ENCODE measurements at regions not wholly inside any gene's neighbourhood (a gene's known extent, or its start where the extent isn't known, plus 50 kb on each side); places are given as distances from the start of the nearest gene placed in this dataset.

DNA sequence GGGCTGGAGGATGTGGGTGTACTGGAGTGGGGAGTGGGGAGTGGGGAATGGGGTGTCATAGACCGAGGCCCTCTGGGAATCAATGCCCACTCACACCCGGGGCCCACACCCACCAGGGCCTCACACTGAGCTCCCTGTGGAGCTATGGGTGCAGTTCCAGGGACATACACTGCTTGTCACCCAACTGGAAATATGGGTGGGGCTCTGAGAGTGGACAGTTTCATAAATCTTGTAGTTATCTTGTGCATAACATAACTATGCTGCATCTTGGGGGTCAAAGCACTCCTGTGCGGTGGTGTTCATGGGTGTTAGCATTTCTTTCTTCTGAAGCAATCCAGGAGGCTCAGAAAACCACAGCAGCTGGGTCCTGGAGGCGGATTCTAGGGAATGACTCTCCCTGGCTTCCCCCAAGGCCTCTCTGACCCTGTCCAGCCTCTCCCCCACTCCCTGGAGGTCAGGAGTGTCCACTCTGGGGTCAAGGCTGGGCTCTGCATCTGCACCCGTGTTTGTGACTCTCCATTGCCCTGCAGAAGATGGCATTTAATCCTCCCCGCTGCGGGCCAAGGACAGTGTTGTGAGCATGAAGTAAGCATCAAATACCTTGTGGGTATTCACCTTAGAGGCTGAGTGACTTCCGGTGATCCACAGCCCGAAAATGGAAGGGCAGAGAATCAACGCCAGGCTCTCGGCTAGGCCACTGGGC lies 172.5 kb downstream of the CTTN start:
- DNase-seq (ENCODE audit: low read depth in 2 of 2), result no peak

DNA sequence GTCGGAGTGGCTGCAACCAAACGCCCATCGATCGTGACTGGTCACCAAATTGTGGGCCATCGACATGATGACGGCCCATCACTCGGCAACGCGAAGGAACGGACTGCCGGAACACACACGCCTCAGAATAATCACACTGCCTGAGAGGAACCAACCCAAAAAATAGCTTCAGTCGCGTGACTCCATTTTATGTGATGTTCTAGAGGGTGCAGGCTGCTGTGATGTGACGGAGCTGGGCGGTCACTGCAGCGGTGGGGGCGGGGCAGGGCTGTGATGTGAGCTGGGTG lies 174.6 kb downstream of the CTTN start:
- no peak for DNase-seq (ENCODE audit: low read depth in 2 of 2)

DNA sequence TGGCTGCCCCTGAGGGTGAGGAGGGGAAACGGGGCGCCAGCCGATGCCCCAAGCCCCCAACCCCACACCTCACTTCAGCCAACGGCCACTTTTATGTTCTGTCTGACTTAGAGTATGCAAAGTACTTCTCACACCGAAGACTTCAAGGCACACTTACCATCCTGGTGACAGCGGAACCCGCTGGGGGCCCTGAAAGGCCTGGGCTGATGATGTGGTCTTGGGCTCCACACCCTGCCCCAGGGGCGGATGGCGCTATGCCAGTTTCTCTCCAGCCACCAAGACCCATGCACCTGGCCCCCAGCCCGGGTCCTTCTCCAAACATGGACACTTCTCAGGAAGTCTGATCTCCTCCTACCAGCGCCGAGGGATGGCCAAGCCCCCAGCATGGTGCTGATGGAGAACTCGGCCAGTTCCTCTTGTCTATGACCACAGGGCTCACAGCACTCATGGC lies 175.4 kb downstream of the CTTN start:
- no peak for DNase-seq (ENCODE audit: low read depth in 2 of 2)

DNA sequence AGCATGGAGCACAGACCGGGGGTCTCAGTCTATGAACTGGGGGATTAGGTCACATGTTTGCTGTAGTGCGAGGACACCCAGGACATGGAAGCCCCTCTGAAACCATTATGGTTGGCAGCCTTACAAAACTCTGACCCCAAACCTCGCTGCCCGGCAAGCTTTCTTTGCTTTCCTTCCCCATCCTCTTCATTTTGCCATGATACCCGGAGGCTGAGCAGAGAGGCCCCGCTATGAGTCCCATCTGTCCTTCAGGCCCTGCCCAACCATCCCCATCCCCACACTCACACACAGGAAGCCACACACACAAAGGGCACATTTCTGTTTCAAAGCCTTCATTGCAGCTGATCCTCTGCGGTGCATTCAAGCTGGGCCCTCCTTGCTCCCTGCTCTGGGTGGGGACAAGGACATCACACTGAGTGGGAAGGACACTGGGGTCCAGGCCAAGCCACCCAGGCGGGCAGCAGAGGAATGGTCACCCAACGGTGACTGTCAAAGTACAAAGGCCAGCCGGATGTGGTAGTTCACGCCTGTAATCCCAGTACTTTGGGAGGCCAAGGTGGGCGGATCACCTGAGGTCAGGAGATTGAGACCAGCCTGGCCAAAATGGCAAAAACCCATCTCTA lies 176.5 kb downstream of the CTTN start:
- no peak for DNase-seq (ENCODE audit: low read depth in 2 of 2)

DNA sequence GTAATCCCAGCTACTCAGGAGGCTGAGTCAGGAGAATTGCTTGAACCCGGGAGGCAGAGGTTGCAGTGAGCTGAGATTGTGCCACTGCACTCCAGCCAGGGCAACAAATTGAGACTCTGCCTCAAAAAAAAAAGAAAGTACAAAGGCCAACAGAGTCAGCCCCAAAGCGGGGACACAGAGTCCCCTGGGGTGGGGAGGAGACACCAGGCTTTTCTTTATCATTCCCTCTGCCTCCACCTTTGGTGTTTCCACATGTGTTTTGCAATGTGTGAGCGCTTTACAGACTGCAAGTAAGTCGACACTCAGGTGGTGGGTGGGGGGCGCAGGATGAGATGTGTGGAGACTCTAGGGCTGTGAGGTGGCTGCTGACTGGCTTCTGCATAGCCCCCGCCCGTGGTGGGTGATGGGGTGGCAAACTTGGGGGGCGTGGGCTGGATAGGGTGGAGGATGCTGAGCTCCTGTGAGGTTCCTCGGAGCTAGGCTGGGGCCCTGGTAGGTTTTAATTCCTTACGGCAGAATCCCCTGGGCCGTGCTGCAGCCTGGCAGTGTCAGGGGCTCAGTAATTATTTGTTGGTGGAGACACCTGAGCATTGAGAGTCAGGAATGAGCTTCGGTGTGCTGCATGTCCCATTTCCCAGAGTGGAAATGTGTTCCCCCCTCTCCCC lies 177.2 kb downstream of the CTTN start:
- no peak for DNase-seq (ENCODE audit: low read depth in 2 of 2)

DNA sequence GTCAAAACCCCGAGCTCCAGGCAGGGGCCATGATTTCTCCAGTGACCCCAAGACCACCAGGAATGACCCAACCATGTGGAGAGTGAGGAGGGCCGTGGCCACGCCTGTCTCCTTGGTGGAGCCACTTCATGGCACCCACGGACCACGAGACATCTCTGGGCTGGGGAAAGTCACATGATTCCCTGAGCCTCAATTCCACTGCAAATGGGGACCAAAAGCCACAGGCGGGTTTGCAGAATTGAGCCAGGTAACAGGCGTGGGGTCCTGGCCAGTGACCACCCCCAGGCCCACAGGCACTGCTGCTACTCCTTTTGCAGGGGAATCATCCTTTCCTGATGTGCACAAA lies 178.9 kb downstream of the CTTN start:
- DNase-seq (ENCODE audit: low read depth in 2 of 2), result no peak

DNA sequence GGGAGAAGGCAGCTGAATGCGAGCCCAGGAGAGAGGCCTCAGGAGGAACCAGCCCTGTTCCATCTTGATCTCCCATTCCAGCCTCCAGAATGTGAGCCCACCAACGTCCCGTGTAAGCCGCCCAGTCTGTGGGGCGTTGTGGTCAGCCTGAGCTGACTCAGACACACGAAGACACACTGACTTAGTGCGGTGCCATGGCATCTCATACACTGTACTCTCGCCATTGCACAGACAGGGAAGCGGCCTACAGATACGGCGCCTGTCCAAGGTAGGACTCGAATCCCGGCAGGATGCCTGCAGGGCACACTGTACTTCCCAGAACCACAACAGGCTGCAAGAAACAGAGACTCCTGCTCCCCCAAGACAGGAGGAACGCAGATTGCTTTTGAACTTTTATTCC lies 179.6 kb downstream of the CTTN start:
- DNase-seq (ENCODE audit: low read depth in 2 of 2), result no peak

DNA sequence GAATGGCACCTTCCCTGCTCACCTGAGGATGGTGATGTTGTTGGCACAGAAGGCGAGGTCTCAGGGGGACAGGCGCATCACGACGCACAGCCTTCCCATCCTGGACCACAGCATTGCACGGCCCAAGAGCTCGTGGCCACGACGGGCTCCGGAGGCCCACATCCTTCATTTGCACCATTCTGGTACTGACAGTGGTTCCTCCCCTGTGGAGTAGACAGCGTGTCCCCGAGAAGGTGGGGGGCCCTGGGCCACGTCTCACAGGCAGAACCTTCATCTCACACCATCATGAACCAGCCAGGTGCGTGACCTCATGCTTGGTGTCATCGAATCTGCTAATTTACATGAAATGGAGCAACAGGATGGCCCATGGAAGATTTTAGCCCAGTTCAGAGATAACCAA lies 180.0 kb downstream of the CTTN start:
- DNase-seq (ENCODE audit: low read depth in 2 of 2), result no peak

DNA sequence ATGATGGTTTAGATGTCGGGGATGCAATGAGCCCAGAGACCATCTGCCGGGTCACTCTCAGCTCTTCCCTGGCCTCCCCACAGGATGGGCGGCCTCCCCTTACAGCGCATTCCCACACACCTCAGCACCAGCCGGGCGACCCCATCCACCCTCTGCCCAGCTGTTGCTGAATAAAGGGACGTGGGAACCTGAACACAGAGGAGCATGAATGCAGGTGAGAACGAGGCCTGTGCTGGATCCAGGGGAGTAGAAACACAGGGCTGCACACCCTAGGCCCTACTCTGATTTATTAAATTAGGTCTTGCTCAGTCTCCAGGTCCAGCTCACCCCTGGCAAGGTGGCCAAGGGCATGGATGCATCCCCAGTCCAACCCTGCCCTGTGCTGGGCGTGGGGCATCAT lies 180.5 kb downstream of the CTTN start:
- no peak for DNase-seq (ENCODE audit: low read depth in 2 of 2)

DNA sequence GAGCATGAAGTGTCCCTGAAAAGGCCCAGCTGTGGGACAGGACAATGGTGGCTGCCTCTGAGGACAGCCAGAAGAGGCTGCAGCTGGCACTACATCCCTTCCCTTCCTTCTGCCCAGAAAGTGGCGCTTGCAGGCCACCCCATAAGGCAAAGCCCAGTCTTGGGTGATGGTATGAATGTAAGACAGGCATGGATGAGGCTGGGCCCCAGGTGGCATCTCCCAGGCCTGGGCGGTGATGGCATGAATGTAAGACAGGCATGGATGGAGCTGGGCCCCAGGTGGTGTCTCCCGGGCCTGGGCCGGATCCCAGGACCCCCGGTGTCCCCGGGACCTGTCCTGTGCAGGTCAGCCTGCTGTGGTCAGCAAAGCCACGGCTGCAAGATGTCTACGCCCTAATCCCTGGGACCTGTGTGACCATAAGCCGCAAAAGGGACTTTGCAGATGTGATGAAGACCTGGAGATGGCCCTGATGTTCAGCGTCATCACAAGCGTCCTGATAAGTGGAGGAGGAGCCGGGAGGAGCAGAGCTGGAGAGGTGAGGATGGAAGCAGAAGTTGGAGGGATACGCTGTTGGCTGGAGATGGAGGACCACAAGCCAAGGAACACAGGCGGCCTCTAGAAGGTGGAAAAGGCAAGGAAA lies 181.1 kb downstream of the CTTN start:
- DNase-seq (ENCODE audit: low read depth in 2 of 2), result no peak

DNA sequence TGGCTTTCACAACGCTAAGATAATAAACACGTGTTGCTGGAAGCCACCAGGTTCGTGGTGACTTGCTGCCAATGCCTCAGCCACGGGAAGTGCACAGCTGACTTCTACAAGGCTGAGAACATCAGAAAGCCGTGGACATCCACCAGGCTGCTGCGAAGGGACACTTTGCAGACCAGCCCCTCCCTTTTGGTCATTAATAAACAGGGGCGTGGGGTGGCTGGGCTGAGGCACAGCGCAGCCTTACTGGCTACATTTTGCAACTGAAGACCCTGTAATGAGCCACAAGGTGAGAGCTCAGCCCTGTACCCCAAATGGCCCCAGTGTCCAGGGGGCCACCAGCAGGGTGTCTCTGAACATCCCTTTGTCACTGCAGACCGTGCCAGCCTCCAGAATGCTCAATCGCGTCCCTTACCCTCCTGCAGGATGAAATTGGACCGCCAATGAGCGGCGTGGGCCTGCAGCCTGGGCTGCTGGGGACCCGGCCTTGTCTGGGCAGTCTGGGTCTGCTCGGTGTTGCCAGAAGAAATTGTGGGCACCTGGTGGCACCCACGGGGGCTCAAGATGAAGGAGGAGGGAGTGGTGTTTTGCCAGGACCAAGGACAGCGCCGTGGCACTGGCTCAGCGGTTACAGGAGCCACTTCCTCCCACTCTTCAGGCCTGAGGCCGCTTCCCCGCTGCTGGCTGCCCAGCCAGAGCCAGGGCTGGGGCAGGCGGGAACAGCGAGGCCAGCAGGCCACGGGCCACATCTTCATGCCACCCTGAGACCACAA lies 181.9 kb downstream of the CTTN start:
- DNase-seq (ENCODE audit: low read depth in 2 of 2), result no peak

DNA sequence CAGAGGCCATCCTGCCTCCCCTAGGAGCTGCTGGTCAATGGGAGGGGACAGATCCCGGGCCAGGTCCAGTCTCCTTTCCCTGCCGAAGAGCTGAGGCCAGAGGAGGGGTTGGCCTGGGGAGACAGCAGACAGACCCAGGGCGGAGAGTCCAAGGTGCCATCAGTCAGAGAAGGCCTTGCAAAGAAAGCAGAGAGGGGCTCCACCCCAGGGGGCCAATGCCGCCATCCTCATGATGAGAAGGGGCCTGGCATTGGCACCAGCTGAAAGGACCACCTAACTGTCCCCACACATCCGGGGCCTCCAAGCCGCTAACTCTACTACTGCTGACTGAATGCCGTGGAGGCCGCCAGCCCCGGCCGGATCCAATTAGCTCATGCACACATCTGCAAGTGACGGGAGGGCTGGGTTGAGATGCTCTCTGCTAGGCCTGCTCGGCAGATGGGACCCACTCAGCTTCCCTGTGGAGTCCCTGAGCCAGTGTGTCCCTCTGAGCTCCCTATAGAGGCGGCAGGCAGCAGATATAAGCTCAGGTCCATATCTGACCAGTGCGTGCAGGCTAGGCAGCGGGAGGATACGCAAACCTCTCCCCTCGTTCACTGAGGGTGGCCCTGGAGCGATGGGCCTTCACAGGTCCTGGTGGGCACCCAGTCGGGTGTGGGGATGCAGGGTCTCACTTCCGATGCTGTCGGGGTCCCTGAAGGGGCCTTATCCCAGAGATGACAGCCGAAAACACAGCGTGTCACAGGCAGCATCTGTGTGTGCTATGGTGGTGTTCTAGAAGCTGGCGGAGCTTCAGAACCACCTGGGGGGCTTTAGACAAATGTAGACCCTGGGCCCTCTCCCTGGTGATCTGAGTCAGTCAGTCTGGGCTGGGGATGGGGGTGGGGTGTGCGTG lies 183.9 kb downstream of the CTTN start:
- no peak for DNase-seq (ENCODE audit: low read depth in 2 of 2)

DNA sequence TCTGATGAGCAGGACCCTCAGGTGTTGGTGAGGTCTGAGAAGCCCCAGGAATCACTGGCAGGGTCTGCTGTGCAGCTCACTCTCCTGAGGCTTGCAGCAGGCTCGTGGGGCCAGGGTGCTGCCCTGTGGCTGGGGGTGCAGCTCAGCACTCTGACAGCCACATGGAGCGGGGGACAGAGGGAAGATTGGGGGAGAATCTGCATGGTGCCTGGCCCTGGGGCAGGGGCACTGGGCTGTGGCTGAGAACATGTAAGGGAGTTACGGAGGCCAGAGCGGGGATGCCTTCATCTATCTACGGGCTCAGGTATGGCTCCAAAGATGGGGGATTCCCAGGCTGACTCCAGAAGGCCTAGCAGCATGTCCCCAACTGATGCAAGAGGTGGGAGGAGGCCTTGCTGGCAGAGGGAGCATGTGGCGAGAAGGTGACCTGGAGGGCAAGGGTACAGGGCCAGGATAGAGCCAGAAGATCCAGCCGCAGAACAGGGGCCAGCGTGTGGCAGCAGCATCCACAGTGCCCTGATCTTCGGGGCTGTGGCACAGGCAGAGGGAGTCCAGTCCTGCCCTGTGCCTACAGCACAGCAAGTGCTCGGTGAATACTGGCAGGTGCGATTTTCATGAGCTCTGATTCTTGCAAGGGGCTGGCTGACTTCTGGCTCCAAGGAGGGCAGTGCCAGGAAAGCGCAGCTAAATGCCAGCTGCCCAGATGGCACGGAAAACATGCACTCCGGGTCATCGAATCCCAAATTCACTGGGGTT lies 184.7 kb downstream of the CTTN start:
- DNase-seq (ENCODE audit: low read depth in 2 of 2), result no peak

DNA sequence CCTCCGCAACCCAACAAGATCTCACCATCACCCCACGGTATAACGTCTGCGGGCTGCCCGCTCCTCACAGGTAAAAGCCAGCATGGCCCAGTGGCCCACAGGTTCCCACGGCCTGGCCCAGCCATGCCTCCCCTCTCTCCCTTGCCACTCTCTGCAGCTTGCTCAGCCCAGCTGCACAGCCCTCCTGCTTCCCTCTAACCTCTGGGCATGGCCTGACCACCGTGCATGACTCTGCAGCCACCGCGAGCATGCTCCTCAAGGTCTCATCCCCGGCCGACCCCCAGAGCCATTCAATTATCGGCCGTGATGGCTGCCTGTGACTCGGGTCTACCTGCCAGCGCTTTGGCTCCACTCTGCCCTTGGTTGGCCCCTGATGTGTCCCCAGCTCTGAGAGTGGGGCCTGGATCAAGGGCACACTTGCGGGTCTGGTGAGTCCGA lies 185.5 kb downstream of the CTTN start:
- DNase-seq (ENCODE audit: low read depth in 2 of 2), result no peak

DNA sequence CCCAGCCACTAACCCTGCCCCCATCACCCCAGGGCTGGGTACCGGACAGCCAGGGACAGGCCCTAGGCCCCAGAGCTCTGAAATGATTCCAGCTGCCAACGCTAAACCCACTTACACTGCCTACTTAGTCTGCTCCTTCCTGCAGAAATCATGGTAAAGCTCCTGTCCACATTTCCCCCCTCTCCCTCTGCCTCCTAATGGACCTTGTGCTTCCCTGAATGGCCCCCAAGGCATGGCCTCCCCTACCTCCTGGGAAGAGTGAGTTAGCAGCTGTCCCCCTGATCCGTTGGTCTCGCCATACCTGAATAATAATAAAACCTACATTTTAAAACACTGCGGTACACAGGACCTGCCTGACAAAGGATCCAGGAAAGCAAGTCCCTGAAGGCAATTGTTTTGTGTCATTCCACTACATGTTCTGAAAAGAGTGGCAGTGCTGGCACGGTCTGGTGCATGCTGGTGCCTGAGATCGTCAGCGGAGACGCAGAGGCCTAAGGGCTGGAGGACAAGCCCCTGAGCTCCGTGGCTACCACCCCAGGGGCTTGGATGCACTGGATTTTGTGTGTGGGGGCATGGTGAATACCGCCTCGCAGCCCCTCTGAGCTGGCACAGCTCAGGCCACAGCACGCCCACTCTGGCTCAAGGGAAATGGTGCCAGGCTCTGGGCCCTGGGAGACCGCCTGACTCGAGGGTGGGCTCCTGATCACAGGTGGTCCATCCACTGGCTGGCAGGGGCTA lies 186.3 kb downstream of the CTTN start:
- no peak for DNase-seq (ENCODE audit: low read depth in 2 of 2)

DNA sequence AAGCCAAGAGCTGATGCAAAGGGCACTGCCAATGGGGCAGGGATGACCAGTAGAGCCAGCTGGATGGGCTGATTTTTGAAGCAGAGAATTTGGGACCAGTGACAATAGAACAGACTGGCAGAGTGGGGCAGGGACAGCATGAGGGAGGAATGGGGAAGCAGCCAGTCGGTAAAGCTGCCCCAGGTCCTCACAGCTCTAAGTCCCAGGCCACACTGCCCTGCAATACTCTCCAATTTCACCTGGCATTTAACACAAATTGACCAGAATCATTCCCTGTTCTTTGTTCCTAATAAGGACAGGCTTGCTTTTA lies 186.9 kb downstream of the CTTN start:
- DNase-seq (ENCODE audit: low read depth in 2 of 2), result no peak

DNA sequence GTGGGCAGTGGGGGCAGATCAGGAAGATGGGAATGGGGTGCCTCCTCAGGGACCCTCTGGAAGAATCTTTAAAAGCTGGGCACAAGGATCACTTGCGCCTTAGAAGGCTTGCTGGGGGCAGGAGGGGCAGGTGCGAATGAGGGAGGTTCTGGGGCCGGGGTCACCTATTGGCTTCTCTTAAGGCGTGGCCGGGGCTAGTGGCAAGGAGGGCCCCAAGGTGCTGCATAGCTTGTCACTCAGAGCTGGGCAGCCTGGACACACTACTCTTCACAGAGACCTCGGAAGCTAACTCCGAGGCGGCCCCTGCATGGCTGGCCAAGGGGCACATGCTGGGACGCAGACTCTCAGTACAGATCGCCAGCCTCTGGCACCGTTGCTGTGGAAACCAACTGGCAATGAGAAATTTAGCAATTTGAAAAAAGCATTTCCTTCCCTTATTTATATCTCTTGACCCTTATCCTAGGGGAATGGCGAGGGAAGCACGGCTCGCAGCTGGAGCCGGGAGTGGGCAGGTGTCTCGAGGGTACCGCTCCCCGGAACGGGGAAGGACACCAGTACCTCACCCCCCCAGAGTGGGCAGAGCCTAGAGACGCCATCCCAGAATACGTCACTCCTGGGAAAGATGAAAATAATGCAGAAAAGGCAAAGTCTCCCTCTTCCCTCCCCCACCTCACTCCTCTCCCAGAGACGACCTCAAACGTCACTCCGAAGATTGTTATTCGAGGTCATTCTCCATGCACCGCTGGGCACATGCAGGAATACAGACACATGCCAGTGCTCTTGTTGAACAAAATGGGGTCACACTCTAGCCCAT lies 188.1 kb downstream of the CTTN start:
- DNase-seq (ENCODE audit: low read depth in 2 of 2), result no peak

DNA sequence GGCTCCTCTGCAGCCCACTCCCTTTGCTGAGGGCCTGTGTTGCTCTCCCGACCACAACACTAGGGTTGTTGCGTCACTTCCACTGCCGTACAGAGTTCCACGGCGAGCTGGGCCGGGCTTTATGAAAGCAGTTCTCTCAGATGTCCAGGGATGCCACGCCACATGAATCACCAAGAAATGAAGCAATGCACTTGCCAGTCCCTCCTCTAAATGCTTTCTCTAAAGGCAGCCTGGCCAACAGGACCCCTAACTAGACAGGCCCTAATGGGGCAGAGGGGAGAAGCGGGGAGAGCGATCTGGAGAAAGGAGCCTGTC lies 188.7 kb downstream of the CTTN start:
- no peak for DNase-seq (ENCODE audit: low read depth in 2 of 2)

DNA sequence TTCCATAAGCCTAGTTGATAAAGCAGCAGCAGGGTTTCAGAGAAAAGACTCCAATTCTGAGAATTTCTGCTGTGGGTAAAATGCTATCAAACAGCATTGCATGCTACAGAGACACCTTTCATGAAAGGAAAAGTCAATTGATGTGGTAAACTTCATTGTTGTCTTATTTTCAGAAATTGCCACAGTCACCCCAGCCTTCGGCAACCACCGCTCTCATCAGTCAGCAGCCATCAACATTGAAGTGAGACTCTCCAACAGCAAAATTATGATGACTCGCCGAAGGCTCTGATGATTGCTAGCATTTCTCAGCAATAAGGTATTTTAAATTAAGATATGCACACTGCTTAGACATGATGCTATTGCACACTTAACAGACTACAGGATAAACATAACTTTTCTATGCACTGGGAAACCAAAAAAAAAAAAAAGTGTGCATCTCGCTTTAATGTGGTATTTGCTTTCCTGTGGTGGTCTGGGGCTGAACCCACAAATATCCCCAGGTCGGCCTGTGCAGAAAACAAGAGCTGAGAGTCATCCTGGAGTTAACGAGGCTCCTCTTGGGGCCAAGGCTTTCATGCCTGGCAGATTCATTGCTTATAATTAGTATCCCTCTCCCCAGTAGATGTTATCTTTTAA lies 192.1 kb downstream of the CTTN start:
- no peak for DNase-seq (ENCODE audit: low read depth in 2 of 2)

Measured in stimulated activated CD4-positive, alpha-beta T cell treated with anti-CD3 and anti-CD28 coated beads, Interleukin-15, amount 100 ng/mL, for 48 hours (primary cell).